ENCODE measurements at regions not wholly inside any gene's neighbourhood (a gene's known extent, or its start where the extent isn't known, plus 50 kb on each side); places are given as distances from the start of the nearest gene placed in this dataset.

DNA sequence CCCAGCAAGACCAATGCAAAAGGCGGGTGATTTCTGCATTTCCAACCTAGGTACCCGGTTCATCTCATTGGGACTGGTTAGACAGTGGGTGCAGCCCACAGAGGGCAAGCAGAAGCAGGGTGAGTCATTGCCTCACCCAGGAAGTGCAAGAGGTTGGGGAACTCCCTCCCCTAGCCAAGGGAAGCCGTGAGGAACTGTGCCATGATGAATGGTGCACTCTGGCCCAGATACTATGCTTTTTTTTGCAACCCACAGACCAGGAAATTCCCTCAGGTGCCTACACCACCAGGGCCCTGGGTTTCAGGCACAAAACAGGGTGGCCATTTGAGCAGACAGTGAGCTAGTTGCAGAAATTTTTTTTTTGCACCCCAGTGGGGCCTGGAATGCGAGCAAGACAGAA, 662.6 kb upstream of the ACVR2A start:
- 82% methylated on average over 4 of the region's 4 CpGs for WGBS (ENCODE audit: insufficient coverage)
- no peak overlapping the region for H3K27ac ChIP-seq (ENCODE audit: low read depth, low read length)
- no peaks in the 10 kb centered on the region for H3K36me3 ChIP-seq (ENCODE audit: control insufficient read depth, insufficient read depth, low read length)
- no peak for DNase-seq (ENCODE audit: low read depth in 4 of 6, low spot score in 6 of 6)
- H3K4me3 ChIP-seq (ENCODE audit: low read depth, low read length) = no peak overlapping the region
- H3K4me1 ChIP-seq (ENCODE audit: control insufficient read depth, insufficient read depth, low read length) = no peaks in the 10 kb centered on the region
- no peaks in the 10 kb centered on the region for H3K27me3 ChIP-seq (ENCODE audit: control insufficient read depth, insufficient read depth, low read length)
- H3K9me3 ChIP-seq (ENCODE audit: control insufficient read depth, insufficient read depth, low read length) = peaks cover 4% of the 10 kb centered on the region

DNA sequence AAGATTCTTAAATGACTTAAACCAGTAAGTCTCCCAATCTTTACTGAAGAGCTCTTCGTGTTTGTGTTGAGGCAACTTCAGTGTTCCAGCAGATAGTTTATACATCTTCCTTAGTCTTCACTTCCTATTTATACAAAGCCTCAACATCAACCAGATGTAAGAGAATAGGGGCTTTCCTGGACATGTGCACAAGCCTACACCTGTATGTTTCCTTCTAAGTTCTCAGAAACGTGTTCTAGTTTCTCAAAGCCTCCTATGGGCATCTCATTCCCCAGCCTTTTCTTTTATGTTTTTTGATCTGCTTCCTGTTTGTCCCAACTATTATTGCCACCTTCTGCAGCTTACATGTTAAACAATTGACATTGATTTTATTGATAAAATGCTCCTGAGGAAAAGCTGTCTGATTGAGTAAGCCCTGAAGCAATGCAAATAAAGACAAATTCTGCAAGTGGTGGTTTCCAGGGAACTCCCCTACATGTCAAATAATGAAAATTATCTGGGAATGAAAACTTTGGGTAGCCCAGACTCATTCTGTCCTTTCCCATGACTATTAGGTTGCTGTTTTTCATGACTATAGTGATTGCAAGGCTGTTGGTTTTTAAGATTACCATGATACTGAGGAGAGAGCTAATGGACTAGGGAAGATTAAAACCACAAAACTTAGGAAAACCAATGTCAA, 663.3 kb upstream of the ACVR2A start:
- WGBS (ENCODE audit: insufficient coverage) = no CpG with 5 or more reads among the region's 2 CpGs
- H3K4me3 ChIP-seq (ENCODE audit: low read depth, low read length) = no peak overlapping the region
- H3K9me3 ChIP-seq (ENCODE audit: control insufficient read depth, insufficient read depth, low read length) = peaks cover 4% of the 10 kb centered on the region
- H3K36me3 ChIP-seq (ENCODE audit: control insufficient read depth, insufficient read depth, low read length) = no peaks in the 10 kb centered on the region
- DNase-seq (ENCODE audit: low read depth in 4 of 6, low spot score in 6 of 6) = no peak
- no peak overlapping the region for H3K27ac ChIP-seq (ENCODE audit: low read depth, low read length)
- H3K27me3 ChIP-seq (ENCODE audit: control insufficient read depth, insufficient read depth, low read length) = no peaks in the 10 kb centered on the region
- H3K4me1 ChIP-seq (ENCODE audit: control insufficient read depth, insufficient read depth, low read length) = no peaks in the 10 kb centered on the region

DNA sequence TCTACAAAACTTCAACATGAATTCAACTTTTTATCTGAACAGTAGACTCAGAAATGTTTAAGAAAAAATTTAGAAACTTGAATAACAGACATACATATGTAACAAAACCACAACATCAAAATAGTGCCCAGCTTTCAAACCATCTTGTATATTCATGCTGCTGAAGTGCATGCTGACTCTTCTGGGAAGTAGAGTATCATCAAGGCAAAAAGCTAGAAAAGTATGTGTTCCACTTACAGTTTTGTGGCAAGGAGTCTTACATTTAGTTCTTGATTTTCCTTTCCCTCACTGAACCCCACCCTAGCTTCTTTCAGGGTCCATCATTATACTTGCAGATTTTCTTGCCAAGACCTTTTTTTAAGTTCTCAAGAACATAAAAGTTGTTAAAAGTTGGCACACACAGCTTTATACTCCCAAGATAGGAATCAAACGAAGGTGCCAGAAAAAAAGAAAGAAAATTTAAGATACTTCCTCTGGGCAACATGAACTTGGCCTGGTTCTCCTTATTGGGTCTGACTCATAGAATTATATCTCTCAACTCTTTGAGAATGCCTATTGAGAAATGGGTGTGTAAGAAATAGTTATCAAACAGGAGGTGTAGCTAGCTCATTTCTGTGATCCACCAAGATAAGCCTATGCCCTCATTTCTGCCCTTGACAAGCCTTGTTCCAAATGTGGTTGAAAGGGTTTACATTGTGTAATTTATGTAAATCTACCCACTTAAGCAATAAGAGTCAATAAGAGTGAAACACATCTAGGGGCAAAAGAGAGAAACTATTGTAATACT, 667.6 kb upstream of the ACVR2A start:
- no peaks in the 10 kb centered on the region for H3K9me3 ChIP-seq (ENCODE audit: control insufficient read depth, insufficient read depth, low read length)
- no peaks in the 10 kb centered on the region for H3K36me3 ChIP-seq (ENCODE audit: control insufficient read depth, insufficient read depth, low read length)
- no peak overlapping the region for H3K27ac ChIP-seq (ENCODE audit: low read depth, low read length)
- no CpG with 5 or more reads among the region's 1 CpG for WGBS (ENCODE audit: insufficient coverage)
- no peak overlapping the region for H3K4me3 ChIP-seq (ENCODE audit: low read depth, low read length)
- no peaks in the 10 kb centered on the region for H3K4me1 ChIP-seq (ENCODE audit: control insufficient read depth, insufficient read depth, low read length)
- peaks cover 2% of the 10 kb centered on the region for H3K27me3 ChIP-seq (ENCODE audit: control insufficient read depth, insufficient read depth, low read length)
- no peak for DNase-seq (ENCODE audit: low read depth in 4 of 6, low spot score in 6 of 6)

DNA sequence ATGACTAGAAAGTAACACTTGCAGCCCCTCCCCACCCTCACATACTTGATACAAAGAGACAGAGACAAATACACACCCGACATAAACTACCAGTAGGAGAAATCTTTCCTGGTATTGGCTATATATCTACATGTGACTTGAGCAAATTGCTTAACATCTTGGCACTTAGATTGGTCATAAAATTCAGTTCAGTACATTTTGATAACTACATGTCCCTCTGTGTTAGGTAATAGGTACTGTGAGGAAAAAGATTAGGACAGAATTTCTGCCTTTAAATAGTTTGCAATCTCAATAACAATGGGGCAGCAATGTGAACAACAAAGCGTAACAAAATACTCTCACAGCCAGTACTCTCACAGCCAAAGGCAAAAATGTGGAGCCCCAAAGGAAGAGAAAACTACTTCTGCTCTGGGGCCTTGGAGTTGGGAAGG, 670.0 kb upstream of the ACVR2A start:
- Histone ChIP-seq H3K4me1 (ENCODE audit: control insufficient read depth, insufficient read depth, low read length) (no peaks in the 10 kb centered on the region), H3K9me3 (ENCODE audit: control insufficient read depth, insufficient read depth, low read length) (no peaks in the 10 kb centered on the region), H3K27ac (ENCODE audit: low read depth, low read length) (no peak overlapping the region), H3K4me3 (ENCODE audit: low read depth, low read length) (no peak overlapping the region), H3K27me3 (ENCODE audit: control insufficient read depth, insufficient read depth, low read length) (peaks cover 2% of the 10 kb centered on the region), H3K36me3 (ENCODE audit: control insufficient read depth, insufficient read depth, low read length) (no peaks in the 10 kb centered on the region)
- WGBS (ENCODE audit: insufficient coverage) = no CpG with 5 or more reads among the region's 2 CpGs
- peak in 1 of 6 donors; percentile 41 for DNase-seq (ENCODE audit: low read depth in 4 of 6, low spot score in 6 of 6)

DNA sequence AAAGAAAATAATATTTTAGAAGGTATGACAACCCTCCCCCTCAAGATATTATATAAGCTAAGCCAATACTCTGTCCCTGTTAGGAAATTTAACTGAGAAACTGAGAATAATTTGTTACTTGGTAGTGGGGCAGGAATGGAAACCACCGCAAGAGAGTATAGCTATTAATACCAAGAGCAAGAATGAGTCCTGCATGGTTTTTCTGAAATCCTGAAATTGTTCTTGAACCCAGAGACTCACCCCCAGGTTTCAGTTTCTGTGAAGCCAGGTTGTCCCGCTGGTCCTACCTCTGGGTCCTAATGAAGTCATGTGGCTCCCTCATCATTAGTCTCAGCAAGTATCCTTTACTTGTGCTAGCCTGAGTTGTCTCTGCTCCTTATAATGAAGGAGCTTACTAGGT, 671.0 kb upstream of the ACVR2A start:
- no peak overlapping the region for H3K4me3 ChIP-seq (ENCODE audit: low read depth, low read length)
- H3K4me1 ChIP-seq (ENCODE audit: control insufficient read depth, insufficient read depth, low read length) = no peaks in the 10 kb centered on the region
- H3K27ac ChIP-seq (ENCODE audit: low read depth, low read length) = no peak overlapping the region
- H3K36me3 ChIP-seq (ENCODE audit: control insufficient read depth, insufficient read depth, low read length) = no peaks in the 10 kb centered on the region
- WGBS (ENCODE audit: insufficient coverage) = 100% methylated on average over 1 of the region's 2 CpGs
- peaks cover 2% of the 10 kb centered on the region for H3K27me3 ChIP-seq (ENCODE audit: control insufficient read depth, insufficient read depth, low read length)
- H3K9me3 ChIP-seq (ENCODE audit: control insufficient read depth, insufficient read depth, low read length) = no peaks in the 10 kb centered on the region
- DNase-seq (ENCODE audit: low read depth in 4 of 6, low spot score in 6 of 6) = no peak

DNA sequence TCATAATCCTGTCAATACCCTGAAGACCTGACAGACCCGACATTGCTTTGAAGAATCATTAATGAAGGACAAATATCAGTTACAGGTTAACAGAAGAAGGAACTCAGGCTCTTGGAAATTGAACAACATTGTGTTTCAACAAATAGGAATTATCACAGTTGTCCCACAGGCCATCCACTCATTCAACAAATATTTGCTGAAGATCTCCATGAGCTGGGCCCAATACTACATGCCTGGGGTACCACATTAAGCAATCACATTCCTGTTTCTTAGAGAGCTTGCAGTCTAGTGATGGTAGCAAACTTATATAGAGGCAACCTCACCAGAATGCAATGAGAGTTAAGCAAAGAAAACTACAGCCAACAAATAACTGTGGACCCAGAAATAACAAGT, 671.6 kb upstream of the ACVR2A start:
- Histone ChIP-seq H3K9me3 (ENCODE audit: control insufficient read depth, insufficient read depth, low read length) (no peaks in the 10 kb centered on the region), H3K27ac (ENCODE audit: low read depth, low read length) (peak overlapping the region; percentile 36)
- no CpG with 5 or more reads among the region's 1 CpG for WGBS (ENCODE audit: insufficient coverage)

DNA sequence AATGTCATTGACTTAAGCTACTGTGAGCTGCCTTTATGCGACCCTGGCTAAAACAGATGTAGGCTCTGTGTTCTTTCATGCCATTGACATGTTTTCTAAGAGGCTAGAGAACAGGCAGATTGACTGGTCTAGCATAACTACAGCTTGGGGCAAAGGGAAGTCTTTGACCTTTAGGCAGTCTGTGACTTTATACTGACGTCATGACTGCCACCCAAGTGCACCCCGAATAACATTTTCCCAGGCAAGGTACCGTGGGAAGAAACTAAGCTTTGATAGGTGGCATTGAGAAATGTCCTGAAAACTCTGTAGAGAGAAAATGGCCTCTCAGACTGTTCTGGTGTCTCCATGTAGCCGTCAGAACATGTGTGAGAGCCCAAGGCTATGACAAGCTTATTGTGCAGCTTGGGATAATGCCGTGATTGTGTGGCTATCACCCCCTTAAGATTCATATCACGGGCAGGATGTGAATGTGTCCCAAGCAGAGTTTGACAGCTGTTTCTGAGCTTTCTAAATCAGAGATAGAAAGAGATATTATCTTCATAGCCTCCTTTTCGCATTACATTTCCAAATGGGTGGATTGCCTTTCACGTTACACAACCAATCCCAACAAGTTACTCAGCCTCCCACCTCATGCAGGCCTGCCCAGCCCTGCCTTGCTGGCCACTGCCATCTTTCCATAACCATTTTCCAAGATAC, 672.2 kb upstream of the ACVR2A start:
- Histone ChIP-seq H3K27me3 (ENCODE audit: control insufficient read depth, insufficient read depth, low read length) (peaks cover 2% of the 10 kb centered on the region), H3K27ac (ENCODE audit: low read depth, low read length) (peak overlapping the region; percentile 36), H3K4me1 (ENCODE audit: control insufficient read depth, insufficient read depth, low read length) (no peaks in the 10 kb centered on the region), H3K4me3 (ENCODE audit: low read depth, low read length) (no peak overlapping the region), H3K36me3 (ENCODE audit: control insufficient read depth, insufficient read depth, low read length) (no peaks in the 10 kb centered on the region), H3K9me3 (ENCODE audit: control insufficient read depth, insufficient read depth, low read length) (no peaks in the 10 kb centered on the region)
- WGBS (ENCODE audit: insufficient coverage) = 90% methylated on average over 7 of the region's 9 CpGs
- peak in 2 of 6 donors; percentile 10 to 42 for DNase-seq (ENCODE audit: low read depth in 4 of 6, low spot score in 6 of 6)

More for the DNA sequence above, 671.6 kb upstream of the ACVR2A start:
- Histone ChIP-seq H3K27me3 (ENCODE audit: control insufficient read depth, insufficient read depth, low read length) (peaks cover 2% of the 10 kb centered on the region), H3K36me3 (ENCODE audit: control insufficient read depth, insufficient read depth, low read length) (no peaks in the 10 kb centered on the region), H3K4me3 (ENCODE audit: low read depth, low read length) (no peak overlapping the region), H3K4me1 (ENCODE audit: control insufficient read depth, insufficient read depth, low read length) (no peaks in the 10 kb centered on the region)
- DNase-seq (ENCODE audit: low read depth in 4 of 6, low spot score in 6 of 6) = no peak

DNA sequence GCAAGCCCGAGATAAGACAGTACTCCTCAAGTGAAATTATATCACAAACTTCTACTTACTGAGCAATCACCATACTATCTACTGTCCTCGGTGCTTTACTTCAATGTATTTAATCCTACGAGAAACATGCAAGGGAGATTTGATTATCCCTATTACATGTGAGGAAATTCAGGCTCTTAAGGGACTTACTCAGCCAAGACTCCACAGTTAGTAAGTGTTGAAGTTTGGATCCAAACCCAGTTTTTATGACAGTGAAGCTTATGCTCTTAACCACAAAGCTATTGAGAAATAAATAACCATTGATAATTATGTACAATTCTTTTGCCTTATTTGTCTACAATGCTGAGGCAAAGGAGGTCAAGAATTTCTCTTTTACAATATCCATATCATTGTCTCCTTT, 672.9 kb upstream of the ACVR2A start:
- Histone ChIP-seq H3K9me3 (ENCODE audit: control insufficient read depth, insufficient read depth, low read length) (no peaks in the 10 kb centered on the region), H3K36me3 (ENCODE audit: control insufficient read depth, insufficient read depth, low read length) (no peaks in the 10 kb centered on the region), H3K4me1 (ENCODE audit: control insufficient read depth, insufficient read depth, low read length) (no peaks in the 10 kb centered on the region), H3K4me3 (ENCODE audit: low read depth, low read length) (no peak overlapping the region), H3K27ac (ENCODE audit: low read depth, low read length) (peak overlapping the region; percentile 30), H3K27me3 (ENCODE audit: control insufficient read depth, insufficient read depth, low read length) (peaks cover 2% of the 10 kb centered on the region)
- no peak for DNase-seq (ENCODE audit: low read depth in 4 of 6, low spot score in 6 of 6)
- WGBS (ENCODE audit: insufficient coverage) = no CpG with 5 or more reads among the region's 3 CpGs

DNA sequence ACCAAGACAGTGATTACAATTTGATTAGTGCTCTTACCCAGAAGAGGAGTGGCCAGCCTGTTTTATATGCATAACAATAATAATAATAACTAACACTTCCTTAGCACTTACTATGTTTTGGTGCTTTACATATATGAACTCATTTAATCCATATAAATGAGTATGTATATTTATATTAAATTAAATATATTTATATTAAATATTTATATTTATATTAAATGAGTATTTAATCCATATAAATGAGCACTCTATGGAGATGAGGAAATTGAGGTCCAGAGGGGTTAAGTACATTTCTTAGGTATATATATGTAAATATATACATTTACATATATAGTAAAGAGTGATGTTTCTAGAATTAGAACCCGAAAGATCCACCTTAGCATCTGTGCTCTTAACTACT, 673.9 kb upstream of the ACVR2A start:
- DNase-seq (ENCODE audit: low read depth in 4 of 6, low spot score in 6 of 6) = no peak
- Histone ChIP-seq H3K4me1 (ENCODE audit: control insufficient read depth, insufficient read depth, low read length) (no peaks in the 10 kb centered on the region), H3K4me3 (ENCODE audit: low read depth, low read length) (no peak overlapping the region), H3K36me3 (ENCODE audit: control insufficient read depth, insufficient read depth, low read length) (no peaks in the 10 kb centered on the region), H3K27ac (ENCODE audit: low read depth, low read length) (no peak overlapping the region), H3K9me3 (ENCODE audit: control insufficient read depth, insufficient read depth, low read length) (no peaks in the 10 kb centered on the region), H3K27me3 (ENCODE audit: control insufficient read depth, insufficient read depth, low read length) (peaks cover 2% of the 10 kb centered on the region)
- no CpG with 5 or more reads among the region's 1 CpG for whole genome bisulfite sequencing (ENCODE audit: insufficient coverage)
